ENCODE measurements at regions not wholly inside any gene's neighbourhood (a gene's known extent, or its start where the extent isn't known, plus 50 kb on each side); places are given as distances from the start of the nearest gene placed in this dataset.
"Not testable (repeated sequence)": the region's sequence is repeated elsewhere in the genome, so short reads cannot be mapped to it uniquely, and the experiment has no call there.

- Mint-ChIP-seq H3K9me3 (no peaks in the 10 kb centered on the region), H3K27ac (no peak overlapping the region), H3K36me3 (no peaks in the 10 kb centered on the region), H3K27me3 (ENCODE audit: low read depth in 3 of 3) (peaks cover 0 to 3% (median 0%) of the 10 kb centered on the region in 3 donors), H3K4me3 (no peak overlapping the region), H3K4me1 (no peaks in the 10 kb centered on the region)
- no peak for DNase-seq
Measured at GRCh38 chr4:53959343-53960120, 104.9 kb downstream of the CHIC2 start.

- H3K27me3 Mint-ChIP-seq (ENCODE audit: low read depth in 3 of 3): no peaks in the 10 kb centered on the region
- H3K27ac Mint-ChIP-seq: no peak overlapping the region
- DNase-seq: no peak
- H3K9me3 Mint-ChIP-seq: no peaks in the 10 kb centered on the region
- H3K36me3 Mint-ChIP-seq: no peaks in the 10 kb centered on the region
- no peaks in the 10 kb centered on the region for H3K4me1 Mint-ChIP-seq
- no peak overlapping the region for H3K4me3 Mint-ChIP-seq
Measured at GRCh38 chr4:53956454-53956853, 108.0 kb downstream of the CHIC2 start.

GRCh38 chr4:53956053-53956452 lies 108.4 kb downstream of the CHIC2 start:
- no peaks in the 10 kb centered on the region for H3K27me3 Mint-ChIP-seq (ENCODE audit: low read depth in 3 of 3)
- H3K4me1 Mint-ChIP-seq: no peaks in the 10 kb centered on the region
- no peak overlapping the region for H3K27ac Mint-ChIP-seq
- H3K9me3 Mint-ChIP-seq: no peaks in the 10 kb centered on the region
- H3K36me3 Mint-ChIP-seq: no peaks in the 10 kb centered on the region
- DNase-seq: no peak
- no peak overlapping the region for H3K4me3 Mint-ChIP-seq

GRCh38 chr4:53951414-53951813 lies 113.0 kb downstream of the CHIC2 start:
- H3K27ac Mint-ChIP-seq: no peak overlapping the region
- H3K4me3 Mint-ChIP-seq: no peak overlapping the region
- no peak for DNase-seq
- no peaks in the 10 kb centered on the region for H3K36me3 Mint-ChIP-seq
- H3K27me3 Mint-ChIP-seq (ENCODE audit: low read depth in 3 of 3): peaks cover 0 to 2% (median 2%) of the 10 kb centered on the region in 3 donors
- H3K4me1 Mint-ChIP-seq: no peaks in the 10 kb centered on the region
- no peaks in the 10 kb centered on the region for H3K9me3 Mint-ChIP-seq

- Mint-ChIP-seq H3K9me3 (peaks cover 5 to 13% (median 8%) of the 10 kb centered on the region in 6 donors), H3K27ac (no peak overlapping the region)
Measured at GRCh38 chr4:53943345-53944085, 120.9 kb downstream of the CHIC2 start.

GRCh38 chr4:53942712-53943111 lies 121.7 kb downstream of the CHIC2 start:
- H3K27ac Mint-ChIP-seq: no peak overlapping the region
- peaks cover 5 to 13% (median 8%) of the 10 kb centered on the region in 6 donors for H3K9me3 Mint-ChIP-seq
- no peak overlapping the region for H3K4me3 Mint-ChIP-seq
- peaks cover 0 to 12% (median 11%) of the 10 kb centered on the region in 3 donors for H3K36me3 Mint-ChIP-seq
- peaks cover 0 to 2% (median 0%) of the 10 kb centered on the region in 3 donors for H3K27me3 Mint-ChIP-seq (ENCODE audit: low read depth in 3 of 3)
- no peaks in the 10 kb centered on the region for H3K4me1 Mint-ChIP-seq
- DNase-seq: no peak

More at GRCh38 chr4:53943345-53944085, 120.9 kb downstream of the CHIC2 start:
- DNase-seq: no peak
- Mint-ChIP-seq H3K36me3 (peaks cover 0 to 12% (median 8%) of the 10 kb centered on the region in 3 donors), H3K4me3 (no peak overlapping the region), H3K4me1 (no peaks in the 10 kb centered on the region), H3K27me3 (ENCODE audit: low read depth in 3 of 3) (peaks cover 0 to 4% (median 2%) of the 10 kb centered on the region in 3 donors)

- Mint-ChIP-seq H3K27ac (no peak overlapping the region), H3K9me3 (peaks cover 5 to 13% (median 8%) of the 10 kb centered on the region in 6 donors), H3K4me1 (no peaks in the 10 kb centered on the region), H3K27me3 (ENCODE audit: low read depth in 3 of 3) (peaks cover 0 to 2% (median 0%) of the 10 kb centered on the region in 3 donors), H3K4me3 (no peak overlapping the region), H3K36me3 (peaks cover 0 to 12% (median 12%) of the 10 kb centered on the region in 3 donors)
- no peak for DNase-seq
Measured at GRCh38 chr4:53941331-53941730, 123.1 kb downstream of the CHIC2 start.

- H3K4me3 Mint-ChIP-seq; H3K27me3 Mint-ChIP-seq (ENCODE audit: low read depth in 3 of 3); DNase-seq: not testable (repeated sequence)
Measured at GRCh38 chr4:53939892-53940291, 124.5 kb downstream of the CHIC2 start.

GRCh38 chr4:53937918-53938317 lies 126.5 kb downstream of the CHIC2 start:
- H3K36me3 Mint-ChIP-seq: peaks cover 0 to 22% (median 12%) of the 10 kb centered on the region in 3 donors
- no peak overlapping the region for H3K27ac Mint-ChIP-seq
- DNase-seq: no peak
- peaks cover 0 to 5% (median 4%) of the 10 kb centered on the region in 3 donors for H3K27me3 Mint-ChIP-seq (ENCODE audit: low read depth in 3 of 3)
- no peaks in the 10 kb centered on the region for H3K4me1 Mint-ChIP-seq
- H3K9me3 Mint-ChIP-seq: peaks cover 5 to 13% (median 8%) of the 10 kb centered on the region in 6 donors
- no peak overlapping the region for H3K4me3 Mint-ChIP-seq

More at GRCh38 chr4:53939892-53940291, 124.5 kb downstream of the CHIC2 start:
- not testable (repeated sequence) for H3K4me1 Mint-ChIP-seq, H3K27ac Mint-ChIP-seq
- Mint-ChIP-seq H3K36me3 (peaks cover 0 to 22% (median 12%) of the 10 kb centered on the region in 3 donors), H3K9me3 (peaks cover 5 to 13% (median 8%) of the 10 kb centered on the region in 6 donors)

- DNase-seq: no peak
- H3K4me3 Mint-ChIP-seq: no peak overlapping the region
- peaks cover 5 to 13% (median 8%) of the 10 kb centered on the region in 6 donors for H3K9me3 Mint-ChIP-seq
- H3K27ac Mint-ChIP-seq: no peak overlapping the region
- H3K4me1 Mint-ChIP-seq: no peaks in the 10 kb centered on the region
- H3K27me3 Mint-ChIP-seq (ENCODE audit: low read depth in 3 of 3): peaks cover 0 to 5% (median 4%) of the 10 kb centered on the region in 3 donors
- H3K36me3 Mint-ChIP-seq: peaks cover 0 to 22% (median 12%) of the 10 kb centered on the region in 3 donors
Measured at GRCh38 chr4:53937327-53937726, 127.1 kb downstream of the CHIC2 start.

GRCh38 chr4:53935780-53936179 lies 128.6 kb downstream of the CHIC2 start:
- H3K4me3 Mint-ChIP-seq: no peak overlapping the region
- H3K27me3 Mint-ChIP-seq (ENCODE audit: low read depth in 3 of 3): peaks cover 3 to 6% (median 5%) of the 10 kb centered on the region in 3 donors
- peaks cover 5 to 13% (median 7%) of the 10 kb centered on the region in 6 donors for H3K9me3 Mint-ChIP-seq
- H3K27ac Mint-ChIP-seq: no peak overlapping the region
- no peak for DNase-seq
- H3K36me3 Mint-ChIP-seq: peaks cover 0 to 22% (median 12%) of the 10 kb centered on the region in 3 donors
- H3K4me1 Mint-ChIP-seq: no peaks in the 10 kb centered on the region

GRCh38 chr4:53932796-53933610 lies 131.4 kb downstream of the CHIC2 start:
- peaks cover 3 to 5% (median 5%) of the 10 kb centered on the region in 3 donors for H3K27me3 Mint-ChIP-seq (ENCODE audit: low read depth in 3 of 3)
- H3K36me3 Mint-ChIP-seq: peaks cover 0 to 13% (median 0%) of the 10 kb centered on the region in 3 donors
- no peaks in the 10 kb centered on the region for H3K4me1 Mint-ChIP-seq
- DNase-seq: no peak
- H3K9me3 Mint-ChIP-seq: no peaks in the 10 kb centered on the region
- H3K4me3 Mint-ChIP-seq: no peak overlapping the region
- H3K27ac Mint-ChIP-seq: no peak overlapping the region

GRCh38 chr4:53931461-53931961 lies 132.9 kb downstream of the CHIC2 start:
- Mint-ChIP-seq H3K9me3 (no peaks in the 10 kb centered on the region), H3K4me3 (no peak overlapping the region), H3K27me3 (ENCODE audit: low read depth in 3 of 3) (peaks cover 3 to 5% (median 5%) of the 10 kb centered on the region in 3 donors), H3K36me3 (peaks cover 0 to 10% (median 0%) of the 10 kb centered on the region in 3 donors), H3K27ac (no peak overlapping the region), H3K4me1 (no peaks in the 10 kb centered on the region)
- no peak for DNase-seq
